Ureter (tissue), 1 donor: ENCODE measurements at regions not wholly inside any gene's neighbourhood (a gene's known extent, or its start where the extent isn't known, plus 50 kb on each side); places are given as distances from the start of the nearest gene placed in this dataset.
"Not testable (repeated sequence)": the region's sequence is repeated elsewhere in the genome, so short reads cannot be mapped to it uniquely, and the experiment has no call there.

ENCODE experiments used
- DNase-seq: peaks from one replicate; pipeline ENCODE4 v3.0.0-alpha.2; 2020; ENCODE audit warnings: low spot score
- donor health status: DM: yes; HTN: yes; CAD: no.

DNA sequence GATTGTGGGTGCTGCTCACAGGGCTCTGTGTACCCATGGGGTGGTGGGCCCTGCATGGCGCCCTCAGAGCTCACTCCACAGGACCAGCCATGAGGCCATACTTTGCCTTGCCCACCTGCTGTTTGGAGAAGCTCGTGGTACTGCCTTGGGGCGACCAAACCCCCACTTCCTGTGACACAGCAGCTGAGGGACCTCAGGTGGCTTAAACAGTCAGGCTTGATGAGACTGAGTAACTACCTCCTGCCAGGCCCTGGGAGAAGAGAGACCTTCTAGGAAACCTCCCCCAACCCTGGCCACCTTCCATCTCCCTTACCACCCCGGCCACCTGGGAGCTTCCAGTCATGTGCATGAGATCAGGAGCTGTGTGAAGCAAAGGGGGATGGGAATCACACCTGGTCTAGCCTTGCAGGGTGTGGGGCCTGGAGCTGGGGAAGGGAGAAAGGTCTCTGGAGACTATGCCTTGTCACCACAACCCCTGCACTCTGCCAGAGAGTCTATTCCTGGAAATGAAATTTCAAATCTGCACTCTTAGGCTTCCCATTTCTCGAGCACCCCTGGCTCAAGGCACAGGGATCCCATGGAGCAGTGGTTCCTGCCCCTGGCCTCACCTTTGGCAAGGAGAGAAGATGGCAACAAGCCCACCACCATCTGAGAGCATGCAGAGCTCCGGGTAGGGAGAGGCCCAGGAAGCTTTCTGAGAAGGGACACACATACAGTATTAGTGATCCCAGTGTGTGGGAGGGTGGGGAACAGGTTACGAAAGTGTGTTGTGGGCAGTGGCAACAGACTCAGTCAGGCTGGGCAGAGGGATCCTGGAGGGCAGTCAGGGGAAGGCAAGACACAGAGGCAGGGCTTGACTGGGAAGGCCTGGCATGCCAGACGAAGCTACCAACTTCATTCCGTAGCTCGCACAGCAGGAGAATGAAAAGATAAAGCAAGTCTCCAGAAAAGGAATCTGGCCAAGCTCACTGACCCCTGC, 125.0 kb downstream of the URI1 start:
- no peak for DNase-seq

DNA sequence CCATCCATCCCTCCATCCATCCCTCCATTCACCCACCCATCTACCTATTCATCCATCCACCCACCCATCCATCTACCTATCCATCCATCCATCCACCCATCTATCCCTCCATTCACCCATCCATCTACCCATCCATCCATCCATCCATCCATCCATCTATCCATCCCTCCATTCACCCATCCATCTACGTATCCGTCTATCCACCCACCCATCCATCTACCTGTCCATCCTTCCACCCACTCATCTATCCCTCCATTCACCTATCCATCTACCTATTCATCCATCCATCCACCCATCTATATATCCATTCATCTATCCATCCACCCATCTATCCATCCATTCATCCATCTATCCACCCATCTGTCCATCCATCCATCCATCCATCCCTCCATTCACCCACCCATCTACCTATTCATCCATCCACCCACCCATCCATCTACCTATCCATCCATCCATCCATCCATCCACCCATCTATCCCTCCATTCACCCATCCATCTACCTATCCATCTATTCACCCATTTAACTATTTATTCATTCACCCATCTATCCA, 126.0 kb downstream of the URI1 start:
- not testable (repeated sequence) for DNase-seq

DNA sequence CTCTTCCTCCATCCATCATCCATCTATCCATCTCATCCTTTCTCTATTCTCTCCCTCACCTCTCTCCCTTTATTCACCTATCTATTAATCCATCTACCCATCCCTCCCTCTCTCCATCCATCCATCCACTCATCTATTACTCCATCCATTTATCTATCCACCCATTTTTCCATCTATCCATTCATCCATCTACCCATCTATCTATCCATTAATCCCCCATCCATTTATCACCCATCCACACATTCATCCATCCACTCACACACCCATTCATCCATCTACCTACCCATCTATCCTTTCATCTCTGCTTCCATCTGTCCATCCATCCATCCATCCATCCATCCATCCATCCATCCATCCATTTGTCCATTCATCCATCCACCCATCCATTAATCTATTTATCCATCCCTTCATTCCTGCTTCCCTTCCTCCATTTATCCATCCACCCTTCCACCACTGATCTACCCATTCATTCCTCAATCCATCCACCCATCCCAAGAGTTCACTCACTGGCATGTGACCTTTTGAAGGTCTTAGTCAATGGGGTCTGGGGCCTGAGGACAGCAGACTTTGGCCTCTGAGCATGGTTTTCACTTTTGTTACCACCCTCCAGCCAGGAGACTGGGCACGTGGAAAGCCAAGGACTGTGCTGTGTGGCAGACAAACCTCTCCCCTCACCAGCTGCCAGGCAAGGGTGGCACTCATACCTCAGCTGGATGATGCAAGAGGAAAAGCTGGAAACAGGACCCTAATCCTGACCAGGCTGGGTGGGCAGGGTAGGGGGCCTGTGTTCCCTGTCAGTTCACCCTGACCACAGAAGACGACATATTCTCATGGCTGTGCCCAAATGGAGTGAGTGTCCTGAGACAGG, 126.7 kb downstream of the URI1 start:
- DNase-seq = no peak

DNA sequence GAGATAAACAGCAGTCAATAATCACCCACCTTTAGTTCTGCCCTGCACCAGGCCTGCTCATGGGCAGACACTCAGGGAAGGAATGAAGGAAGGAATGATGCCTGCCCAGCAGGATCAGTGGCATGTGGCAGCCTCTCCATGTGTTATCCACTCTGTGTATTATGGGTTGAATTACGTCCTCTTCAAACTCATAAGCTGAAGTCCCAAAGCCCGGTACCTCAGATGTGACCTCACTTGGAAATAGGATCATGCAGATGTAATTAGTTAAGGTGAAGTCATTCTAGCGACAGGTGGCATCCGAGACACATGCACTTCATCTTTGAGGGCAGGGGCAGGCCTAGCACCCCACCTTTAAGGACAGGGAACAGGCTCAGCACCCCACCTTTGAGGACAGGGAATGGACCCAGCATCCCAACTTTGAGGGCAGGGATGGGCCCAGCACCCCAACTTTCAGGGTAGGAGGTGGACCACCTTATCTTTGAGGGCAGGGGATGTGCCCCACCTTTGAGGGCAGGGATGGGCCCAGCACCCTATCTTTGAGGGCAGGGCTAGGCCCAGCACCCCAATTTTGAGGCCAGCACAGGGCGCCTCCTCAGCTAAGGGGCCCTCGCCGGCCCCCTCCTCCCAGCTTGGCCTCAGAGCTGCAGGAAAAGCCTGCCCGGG, 127.6 kb downstream of the URI1 start:
- DNase-seq = no peak

DNA sequence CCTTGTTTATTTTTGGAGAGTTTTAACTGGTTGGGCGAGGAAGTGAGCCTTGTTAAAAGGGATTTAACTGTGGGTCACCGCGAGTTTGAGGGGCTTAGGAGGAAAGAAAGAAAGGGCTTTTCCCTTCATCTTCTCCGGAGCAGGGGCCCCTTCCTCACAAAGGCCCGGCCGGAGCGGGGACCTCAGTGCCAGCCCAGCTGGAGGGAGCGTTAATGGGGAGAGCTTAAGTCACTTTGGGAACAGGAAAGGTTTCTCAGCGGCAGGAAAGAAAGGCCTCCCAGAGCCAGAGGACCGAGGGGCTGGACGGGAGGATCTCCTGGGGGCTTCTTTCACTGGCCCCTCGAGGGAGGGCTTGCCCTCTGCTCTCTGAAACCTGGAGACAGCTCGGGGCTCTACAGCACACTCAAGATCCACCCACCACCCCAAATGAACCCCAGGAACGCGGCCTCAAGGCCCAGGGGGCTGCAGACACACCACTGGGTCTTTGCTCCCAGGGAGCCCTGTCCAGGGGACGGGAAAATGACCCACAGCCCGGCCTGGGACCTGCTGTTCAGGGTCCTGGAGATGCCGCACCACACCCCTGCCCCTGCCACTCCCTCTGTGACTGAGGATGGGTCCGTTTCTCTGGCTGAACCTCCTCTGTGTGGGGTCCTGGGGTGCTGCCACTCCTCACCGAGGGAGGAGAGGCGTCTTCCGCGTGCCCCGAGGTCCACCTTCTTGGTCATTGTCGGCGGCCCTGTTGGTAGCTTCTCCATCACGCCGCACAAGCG, 128.3 kb downstream of the URI1 start:
- DNase-seq = no peak

DNA sequence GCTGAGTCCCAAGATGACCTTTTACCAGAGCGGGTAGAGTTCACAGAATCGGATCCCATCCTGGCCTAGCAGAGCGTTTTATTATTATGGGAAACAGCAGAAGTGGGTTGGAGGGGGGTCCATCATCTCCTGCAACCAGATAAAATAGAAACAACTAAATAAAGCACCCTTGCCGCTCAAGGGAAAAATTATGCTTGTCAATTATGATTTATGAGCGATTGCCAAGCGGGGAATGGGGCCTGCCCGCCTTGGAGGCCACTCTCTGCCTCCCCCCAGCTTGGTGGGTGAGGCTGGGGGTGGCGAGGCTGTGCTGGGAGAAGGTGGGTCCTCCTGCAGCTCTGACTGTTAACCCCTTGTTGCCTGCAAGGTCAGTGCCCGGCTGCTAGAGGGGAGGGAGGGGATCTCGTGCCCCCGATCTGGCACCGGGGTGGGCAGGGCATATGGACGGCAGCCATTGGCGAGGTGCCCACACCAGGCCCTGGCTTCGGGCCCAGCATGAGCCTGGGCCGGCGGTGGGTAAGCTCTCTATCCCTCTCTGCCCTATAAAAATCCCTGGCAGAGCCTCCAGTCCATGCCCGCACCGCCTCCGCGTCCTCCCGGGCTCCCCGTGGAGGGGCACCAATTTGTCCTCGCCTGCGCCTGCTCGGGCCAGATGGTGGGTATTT, 129.1 kb downstream of the URI1 start:
- DNase-seq = no peak

DNA sequence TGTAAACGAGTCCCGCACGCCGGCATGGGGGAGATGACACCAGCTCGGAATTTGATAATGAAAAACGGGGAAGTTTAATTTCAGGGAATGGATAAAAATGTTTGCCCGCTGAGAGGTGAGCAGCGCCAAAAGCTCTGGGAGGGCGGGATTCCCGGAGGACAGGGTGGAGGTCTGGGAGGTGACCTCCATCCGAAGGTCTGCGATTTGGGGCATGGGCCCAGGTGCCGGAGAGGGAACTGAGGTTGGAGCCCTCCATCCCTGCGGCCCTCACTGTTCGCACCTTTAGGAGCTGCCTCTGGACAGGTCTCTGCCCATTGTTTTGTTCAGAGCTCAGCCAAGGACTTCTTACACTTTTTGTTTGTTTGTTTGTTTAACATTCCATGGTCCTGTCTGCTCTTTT, 129.8 kb downstream of the URI1 start:
- DNase-seq = no peak

DNA sequence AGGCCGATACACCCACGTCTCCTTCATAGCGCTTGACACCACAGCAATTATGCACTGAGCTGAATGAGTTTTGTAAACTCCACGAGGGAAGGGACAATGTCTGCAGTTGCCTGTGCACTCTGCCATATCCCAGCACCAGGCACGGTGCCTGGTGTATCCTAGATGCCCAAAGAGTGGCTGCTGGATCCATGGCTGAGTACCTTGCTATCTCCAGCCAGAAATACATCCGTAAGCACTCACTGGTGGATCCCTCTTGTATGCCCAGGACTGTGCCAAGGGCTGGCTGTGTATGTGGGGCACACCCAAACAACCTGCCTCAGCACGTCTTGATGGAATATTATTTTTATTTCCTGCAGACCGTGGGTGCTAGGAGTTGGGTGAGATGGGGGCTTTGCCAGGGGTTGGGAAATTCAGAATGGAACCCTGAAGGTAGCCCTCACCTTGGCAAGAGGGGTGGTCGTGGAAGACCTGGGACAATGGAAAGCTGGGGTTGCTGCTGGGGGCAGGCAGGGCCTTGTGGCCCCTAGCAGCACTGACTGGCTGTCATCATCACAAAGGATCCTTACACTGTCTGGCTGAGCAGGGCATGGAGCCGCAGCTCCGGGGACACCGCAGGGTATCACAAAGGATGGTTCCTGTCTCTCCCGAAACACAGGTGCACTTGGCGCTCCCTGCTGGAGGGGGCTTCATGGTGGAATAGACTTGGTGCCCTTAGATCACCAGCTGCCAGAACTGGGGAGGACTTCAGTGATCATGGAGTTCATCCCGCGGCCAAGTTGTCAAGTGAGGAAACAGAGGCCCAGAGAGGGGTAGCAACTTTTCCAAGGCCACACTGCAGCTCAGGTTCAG, 131.3 kb downstream of the URI1 start:
- no peak for DNase-seq

DNA sequence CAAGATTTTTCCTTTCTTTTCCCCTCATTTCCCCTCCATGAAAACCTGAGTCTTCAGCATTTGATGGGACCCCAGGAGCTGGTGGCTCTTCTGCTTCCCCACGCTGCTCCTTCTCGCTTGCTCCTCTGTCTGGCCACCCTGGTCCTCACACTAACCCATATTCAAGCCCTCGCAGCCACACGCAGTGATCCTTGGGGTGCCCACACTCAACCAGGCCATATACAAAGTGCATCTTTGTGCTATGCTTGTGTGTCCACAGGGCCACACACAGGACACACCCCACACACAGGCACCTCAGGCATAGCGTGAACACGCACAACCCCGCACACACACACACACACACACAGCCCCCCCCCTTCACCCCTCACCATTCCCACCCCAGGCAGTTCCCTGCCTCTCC, 132.1 kb downstream of the URI1 start:
- no peak for DNase-seq

DNA sequence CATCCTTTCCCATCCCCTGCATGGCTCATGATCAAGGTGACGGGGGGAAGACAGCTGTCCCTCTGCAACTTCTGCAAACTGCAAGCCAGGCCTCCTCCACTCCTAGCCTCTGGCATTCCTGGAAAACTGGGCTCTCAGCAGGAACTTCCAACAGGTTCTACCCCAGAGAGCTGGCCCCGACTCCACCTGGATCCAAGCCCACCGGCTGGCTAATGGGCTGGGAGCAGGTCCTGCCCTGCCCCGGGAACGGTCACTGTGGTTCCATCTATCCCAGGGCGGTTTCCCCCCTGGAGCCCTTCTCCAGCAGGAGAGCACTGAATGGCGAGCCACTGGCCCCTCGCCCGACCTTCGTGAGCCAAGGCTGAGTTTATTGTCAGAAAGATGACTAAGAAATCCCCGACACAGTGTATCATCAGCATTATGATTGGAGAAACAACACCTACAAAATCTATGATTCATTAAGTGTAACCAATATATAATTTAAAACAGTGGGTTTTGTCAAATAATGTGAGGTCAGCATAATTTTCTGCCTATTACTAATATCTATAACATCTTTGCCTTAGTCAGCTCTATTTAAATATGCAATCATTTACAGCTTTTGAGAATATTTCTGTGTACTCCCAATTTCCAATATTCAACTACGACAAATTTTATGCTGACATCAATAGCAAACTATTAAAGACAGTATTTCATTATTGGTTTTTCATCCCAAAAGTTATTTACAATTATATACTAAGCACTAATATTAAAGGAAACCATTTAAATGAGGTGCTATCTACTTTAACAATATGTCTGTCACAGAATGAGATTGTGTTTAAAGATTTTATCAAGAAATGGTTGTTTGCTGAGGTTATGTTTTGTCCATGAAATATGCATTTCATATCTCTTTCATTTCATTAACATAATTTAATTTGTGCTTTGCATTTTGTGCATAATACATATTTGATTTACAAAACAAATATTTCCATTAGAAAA, 133.0 kb downstream of the URI1 start:
- DNase-seq = no peak

DNA sequence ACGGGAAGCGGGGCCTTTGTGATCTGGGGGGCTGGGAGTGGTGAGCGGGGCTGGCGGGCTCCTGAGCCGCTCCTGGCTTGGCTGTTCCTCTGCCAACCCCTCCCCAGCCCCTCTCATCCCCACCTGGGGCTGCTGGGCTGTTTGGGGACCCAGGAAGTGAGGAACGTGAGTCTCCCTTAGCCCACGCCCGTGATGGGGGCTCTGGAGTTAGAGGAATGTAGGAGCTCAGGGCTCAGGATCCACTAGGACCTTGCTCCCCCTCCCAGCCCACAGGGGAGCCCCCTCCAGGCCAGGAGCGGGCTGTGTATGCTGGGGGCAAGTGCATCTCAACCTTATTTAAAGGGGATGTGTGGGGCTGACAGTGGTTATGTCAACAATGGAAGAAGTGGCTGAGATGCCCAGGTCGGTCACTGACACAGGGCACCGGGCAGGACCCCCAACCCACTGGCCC, 134.1 kb downstream of the URI1 start:
- DNase-seq = no peak

DNA sequence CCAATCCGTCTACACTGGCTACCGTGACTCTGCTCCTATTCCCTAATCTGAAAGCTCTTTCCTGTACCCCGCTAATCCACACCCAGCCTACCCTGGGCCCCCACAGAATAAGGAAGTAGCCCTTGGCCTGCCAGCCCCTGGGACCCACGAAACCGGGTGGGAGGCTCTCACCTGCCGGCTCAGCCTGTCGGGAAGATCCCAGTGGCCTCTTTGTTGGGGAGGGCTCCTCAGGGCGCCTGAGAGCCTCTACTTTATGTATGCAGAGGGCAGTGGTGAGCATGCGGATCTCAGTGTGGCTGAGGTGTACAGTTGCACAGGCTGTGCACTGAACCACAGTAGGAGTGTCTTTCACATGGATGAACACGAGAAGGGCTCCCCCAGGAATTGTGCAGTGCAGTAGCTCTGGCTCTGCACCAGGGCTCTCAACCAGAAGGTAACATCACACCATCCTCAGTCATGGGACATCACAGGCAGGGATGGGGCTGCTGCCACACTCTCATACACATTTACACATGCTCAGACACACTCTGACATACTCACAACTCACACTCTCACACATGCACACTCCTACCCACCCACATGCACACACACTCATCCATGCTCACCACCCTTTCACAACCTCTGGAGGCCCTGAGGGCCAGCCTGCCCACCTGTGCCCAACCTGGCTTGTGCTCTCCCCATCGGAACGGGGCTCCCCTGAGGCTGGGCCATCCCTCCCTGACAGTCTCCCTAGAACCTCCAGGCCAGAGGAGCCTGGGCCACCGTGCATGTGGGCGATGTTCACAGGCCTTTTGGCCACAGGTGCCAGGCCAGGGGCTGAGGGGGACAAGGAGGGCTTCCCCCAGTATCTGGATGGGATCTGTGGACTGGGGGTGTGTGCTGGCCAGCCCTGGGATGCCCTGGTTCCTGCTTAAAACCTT, 135.0 kb downstream of the URI1 start:
- no peak for DNase-seq

DNA sequence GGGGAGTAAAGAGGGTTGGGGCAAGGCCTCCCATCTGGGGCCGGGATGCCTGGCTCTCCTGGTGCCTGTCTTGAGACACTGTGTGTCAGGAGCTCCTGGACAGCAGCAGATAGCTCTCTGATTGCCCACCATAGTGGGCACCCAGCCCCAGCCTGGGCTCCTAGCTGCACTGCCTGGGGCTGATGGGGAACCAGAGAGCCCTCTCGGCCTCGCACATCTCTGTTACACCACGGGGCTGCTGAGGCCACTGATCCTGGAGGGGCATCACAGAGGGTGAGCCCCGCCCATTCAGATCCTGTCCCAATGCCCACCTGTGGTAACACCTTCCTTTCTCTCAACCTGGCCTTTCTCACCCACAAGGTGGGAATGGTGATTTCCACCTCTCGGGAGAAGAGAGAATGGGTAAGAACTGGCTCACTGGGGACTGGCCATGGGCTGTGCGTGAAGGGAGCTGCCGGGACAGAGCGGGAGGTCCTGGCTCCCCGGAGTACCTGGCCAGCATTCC, 135.9 kb downstream of the URI1 start:
- no peak for DNase-seq

DNA sequence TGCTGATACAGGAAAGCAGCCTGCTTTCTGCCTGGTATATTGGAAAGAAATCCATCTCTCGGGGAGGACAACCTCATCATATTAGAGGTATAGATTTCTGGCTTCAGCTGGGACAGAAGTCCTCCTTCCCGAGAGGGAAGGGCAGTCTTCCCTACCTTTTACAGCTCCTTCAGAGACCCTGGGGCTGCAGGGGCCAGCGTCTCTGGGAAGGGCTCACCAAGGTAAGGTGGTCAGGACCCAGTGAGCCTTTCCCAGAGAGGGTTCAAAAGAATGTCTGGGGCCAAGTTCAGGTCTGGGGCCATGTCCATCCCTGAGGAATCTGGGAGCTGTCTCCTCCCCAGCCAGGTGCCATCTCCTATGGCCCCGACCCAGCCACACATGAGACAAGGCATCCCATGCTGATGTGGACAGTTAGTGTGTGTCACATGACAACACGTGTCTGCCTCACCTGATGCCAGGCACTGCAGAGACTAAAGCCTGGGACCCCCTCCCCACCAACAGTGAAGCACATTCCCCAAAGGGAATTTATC, 136.4 kb downstream of the URI1 start:
- DNase-seq = no peak

DNA sequence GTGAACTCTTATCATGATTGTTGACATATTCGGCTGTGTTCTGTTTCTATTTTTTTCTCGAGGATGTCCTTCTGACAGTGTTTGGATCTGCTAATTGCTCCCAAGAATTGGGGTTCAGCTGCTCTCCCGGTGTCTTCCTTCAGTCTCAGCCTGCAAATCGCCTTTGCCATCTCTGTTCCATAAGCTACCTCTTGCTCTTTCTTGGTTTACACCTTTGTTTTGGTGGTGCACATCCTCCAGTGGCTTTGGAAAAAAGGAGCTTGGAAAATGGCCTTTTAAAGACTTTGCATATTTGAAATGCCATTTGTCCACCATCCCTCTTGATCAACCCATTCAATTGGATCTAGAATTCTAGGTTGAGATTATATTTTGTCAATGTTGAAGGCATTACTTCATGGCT, 137.2 kb downstream of the URI1 start:
- no peak for DNase-seq

DNA sequence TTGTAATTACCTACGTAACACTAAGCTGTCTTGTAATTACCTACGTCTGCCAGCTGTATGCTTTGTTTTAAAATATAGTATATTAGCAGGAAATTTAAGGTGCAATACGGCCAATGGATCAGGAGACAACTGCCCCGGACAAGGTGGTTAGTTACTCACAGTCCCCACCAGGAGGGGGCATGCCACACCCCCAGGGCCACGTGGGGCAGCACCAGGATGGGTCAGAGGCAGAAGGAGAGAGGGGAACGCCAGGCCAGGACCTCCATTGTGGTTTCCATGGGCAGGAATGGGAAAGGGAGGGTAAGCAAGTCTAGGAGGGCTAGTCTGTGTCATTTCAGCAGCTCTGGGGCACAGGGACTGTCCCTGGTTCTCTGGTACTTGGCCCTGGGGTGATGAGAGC, 140.1 kb downstream of the URI1 start:
- no peak for DNase-seq

DNA sequence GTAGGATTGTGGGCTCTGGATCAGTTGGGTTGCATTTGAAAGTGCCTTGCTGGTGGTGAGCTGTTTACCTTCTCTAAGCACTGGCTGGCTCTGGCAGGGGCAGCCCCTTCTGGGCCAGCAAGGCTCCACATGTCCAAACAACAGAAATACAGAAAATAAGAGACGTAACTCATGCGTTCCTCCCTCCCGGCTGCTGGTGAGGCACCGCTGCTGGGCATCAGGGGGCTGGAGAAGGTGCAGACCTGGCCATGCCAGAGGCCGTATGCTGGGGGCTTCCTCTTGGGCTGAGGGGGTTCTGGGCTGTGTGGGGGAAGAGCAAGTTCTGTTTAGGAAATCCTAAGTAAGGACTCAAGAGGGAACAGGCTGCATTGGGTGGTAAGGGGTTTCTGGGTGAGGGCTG, 140.6 kb downstream of the URI1 start:
- DNase-seq = no peak
